ENCODE measurements at regions not wholly inside any gene's neighbourhood (a gene's known extent, or its start where the extent isn't known, plus 50 kb on each side); places are given as distances from the start of the nearest gene placed in this dataset.

DNA sequence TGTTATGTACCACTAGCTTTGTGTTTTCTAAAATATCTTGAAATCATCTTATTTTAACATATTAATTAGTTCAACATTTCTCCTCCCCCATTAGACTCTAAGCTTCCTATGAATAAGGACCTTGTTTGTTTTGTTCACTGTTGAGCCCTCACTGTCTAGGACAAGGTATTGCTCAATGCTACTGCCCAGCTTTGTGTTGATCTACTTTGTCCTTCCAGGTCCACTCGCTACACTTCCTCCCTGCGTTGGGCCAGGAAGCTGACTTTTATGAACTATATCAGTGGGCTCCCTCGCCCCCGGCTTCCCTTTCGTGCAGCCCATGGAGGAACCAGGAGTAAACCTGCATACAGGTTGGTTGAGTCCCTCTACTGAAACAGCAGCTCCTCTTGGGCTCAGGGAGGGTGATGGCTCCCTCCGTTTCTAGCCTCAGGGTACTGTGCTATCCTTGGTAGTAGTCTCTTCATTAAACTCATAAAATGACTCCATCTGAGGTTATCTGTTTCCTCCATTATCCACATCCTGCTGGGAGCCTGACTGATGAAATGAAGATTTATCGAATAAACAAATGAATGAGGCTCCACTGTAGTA lies 272.5 kb downstream of the CLIC5 start:
- DNase-seq (ENCODE audit: low read depth) = no peak
- H3K4me3 ChIP-seq (ENCODE audit: low read depth, low read length) = no peak overlapping the region
- H3K36me3 ChIP-seq (ENCODE audit: control insufficient read depth, insufficient read depth, low read length) = no peaks in the 10 kb centered on the region
- TF ChIP-seq, protein P1, sequence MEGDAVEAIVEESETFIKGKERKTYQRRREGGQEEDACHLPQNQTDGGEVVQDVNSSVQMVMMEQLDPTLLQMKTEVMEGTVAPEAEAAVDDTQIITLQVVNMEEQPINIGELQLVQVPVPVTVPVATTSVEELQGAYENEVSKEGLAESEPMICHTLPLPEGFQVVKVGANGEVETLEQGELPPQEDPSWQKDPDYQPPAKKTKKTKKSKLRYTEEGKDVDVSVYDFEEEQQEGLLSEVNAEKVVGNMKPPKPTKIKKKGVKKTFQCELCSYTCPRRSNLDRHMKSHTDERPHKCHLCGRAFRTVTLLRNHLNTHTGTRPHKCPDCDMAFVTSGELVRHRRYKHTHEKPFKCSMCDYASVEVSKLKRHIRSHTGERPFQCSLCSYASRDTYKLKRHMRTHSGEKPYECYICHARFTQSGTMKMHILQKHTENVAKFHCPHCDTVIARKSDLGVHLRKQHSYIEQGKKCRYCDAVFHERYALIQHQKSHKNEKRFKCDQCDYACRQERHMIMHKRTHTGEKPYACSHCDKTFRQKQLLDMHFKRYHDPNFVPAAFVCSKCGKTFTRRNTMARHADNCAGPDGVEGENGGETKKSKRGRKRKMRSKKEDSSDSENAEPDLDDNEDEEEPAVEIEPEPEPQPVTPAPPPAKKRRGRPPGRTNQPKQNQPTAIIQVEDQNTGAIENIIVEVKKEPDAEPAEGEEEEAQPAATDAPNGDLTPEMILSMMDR (IDR thresholded peaks at IDR 0.05; ENCODE audit: insufficient read depth, low read length, poor library complexity, severe bottlenecking) = no peak
- H3K27me3 ChIP-seq (ENCODE audit: control insufficient read depth, insufficient read depth, low read length) = no peaks in the 10 kb centered on the region

DNA sequence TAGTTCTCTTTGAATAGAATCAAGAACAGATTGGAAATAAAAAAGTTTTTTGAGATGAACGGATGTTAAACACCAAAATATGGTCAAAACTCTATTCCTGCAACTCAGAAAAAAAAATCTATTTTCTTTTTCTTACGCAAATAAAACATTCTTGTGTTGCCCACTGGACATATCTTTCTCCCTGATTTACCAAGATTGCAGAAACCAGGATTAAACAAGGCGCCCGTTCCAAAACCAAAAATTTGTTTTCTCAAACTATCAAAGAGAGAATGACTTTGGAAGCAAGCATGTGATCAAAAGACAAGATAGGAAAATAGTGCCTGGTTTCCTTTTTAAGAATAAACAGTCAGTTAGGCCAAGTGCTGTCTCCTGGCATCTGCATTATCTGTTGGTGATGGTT lies 273.1 kb downstream of the CLIC5 start:
- Histone ChIP-seq H3K4me3 (ENCODE audit: low read depth, low read length) (no peak overlapping the region), H3K27me3 (ENCODE audit: control insufficient read depth, insufficient read depth, low read length) (no peaks in the 10 kb centered on the region), H3K36me3 (ENCODE audit: control insufficient read depth, insufficient read depth, low read length) (no peaks in the 10 kb centered on the region)
- TF ChIP-seq, protein P1 (IDR thresholded peaks at IDR 0.05; ENCODE audit: insufficient read depth, low read length, poor library complexity, severe bottlenecking) = no peak
- DNase-seq (ENCODE audit: low read depth) = no peak

DNA sequence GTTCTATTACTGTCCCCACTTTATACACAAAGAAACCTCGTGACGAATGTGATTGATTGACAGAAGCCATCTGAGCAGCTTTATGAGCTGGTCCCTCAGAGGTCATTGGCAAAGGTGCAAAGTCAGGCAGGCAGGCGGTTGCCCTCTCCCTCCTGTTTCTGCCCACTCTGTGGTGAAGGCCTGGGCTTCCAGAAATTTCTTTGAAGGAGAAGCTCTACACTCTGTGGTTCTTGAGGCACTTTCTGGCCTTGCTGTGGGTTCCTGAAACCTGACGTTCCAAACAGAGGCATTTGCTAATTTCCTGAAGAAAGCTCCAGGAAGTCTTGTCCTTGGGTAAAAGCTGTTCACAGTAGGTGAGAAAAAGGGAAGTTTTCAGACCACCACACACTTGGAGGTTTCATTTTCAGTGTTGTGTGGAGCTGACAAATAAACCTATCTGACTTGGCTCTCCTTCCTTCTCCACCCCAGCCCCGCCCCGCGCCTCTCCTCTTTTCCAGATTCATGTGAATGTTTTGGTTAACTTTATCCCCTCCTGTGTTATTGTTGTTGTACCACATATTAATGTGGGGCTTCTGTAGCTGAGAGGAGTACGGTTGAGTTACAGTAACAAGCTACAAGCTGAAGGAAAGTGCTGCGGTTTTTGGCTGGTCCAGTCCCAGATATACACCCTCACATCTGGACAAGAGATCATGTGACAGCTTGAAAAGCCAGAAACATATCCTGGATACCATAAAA lies 274.1 kb downstream of the CLIC5 start:
- no peak for DNase-seq (ENCODE audit: low read depth)
- Histone ChIP-seq H3K36me3 (ENCODE audit: control insufficient read depth, insufficient read depth, low read length) (no peaks in the 10 kb centered on the region), H3K27me3 (ENCODE audit: control insufficient read depth, insufficient read depth, low read length) (no peaks in the 10 kb centered on the region), H3K4me3 (ENCODE audit: low read depth, low read length) (no peak overlapping the region)
- TF ChIP-seq, protein P1 (IDR thresholded peaks at IDR 0.05; ENCODE audit: insufficient read depth, low read length, poor library complexity, severe bottlenecking) = no peak

DNA sequence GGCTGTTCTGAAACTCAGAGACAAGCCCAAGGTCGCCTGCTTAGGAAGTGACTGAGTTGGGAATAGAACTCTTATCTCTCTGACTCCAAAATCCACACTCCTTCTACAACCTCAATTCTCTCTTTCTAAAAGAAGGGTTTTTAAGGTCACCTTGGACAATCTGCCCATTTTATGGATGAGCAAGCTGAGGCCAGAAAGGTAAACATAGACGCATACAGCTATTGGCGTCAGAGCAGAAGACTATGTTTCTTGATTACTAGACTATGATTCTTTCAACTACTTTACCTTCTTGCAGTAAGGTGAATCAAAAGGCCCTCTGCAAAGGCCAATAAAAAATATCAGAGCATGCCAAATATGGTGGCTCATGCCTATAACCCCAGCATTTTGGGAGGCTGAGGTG lies 276.6 kb downstream of the CLIC5 start:
- no peaks in the 10 kb centered on the region for H3K27me3 ChIP-seq (ENCODE audit: control insufficient read depth, insufficient read depth, low read length)
- no peaks in the 10 kb centered on the region for H3K36me3 ChIP-seq (ENCODE audit: control insufficient read depth, insufficient read depth, low read length)
- DNase-seq (ENCODE audit: low read depth) = no peak
- TF ChIP-seq, protein P1 (IDR thresholded peaks at IDR 0.05; ENCODE audit: insufficient read depth, low read length, poor library complexity, severe bottlenecking) = no peak
- no peak overlapping the region for H3K4me3 ChIP-seq (ENCODE audit: low read depth, low read length)

DNA sequence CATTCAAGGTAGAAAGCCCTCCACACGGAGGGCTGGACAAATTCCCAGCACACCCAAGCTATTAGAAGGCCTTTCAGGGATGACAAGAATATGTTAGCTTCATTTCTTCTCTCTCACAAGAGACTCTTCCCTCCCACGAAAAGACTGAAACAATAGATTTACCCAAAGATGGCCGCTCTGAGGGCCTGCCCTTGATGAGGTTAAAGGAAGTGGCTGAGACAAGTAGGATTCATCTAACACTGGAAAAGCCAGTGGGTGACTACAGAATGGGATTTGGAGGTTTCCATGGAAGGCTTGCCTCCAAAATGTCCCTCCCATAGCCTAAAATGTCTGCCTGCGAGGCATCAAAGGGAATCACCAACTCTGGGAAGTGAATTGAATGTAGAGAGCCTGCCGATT lies 277.6 kb downstream of the CLIC5 start:
- TF ChIP-seq, protein P1 (IDR thresholded peaks at IDR 0.05; ENCODE audit: insufficient read depth, low read length, poor library complexity, severe bottlenecking) = no peak
- DNase-seq (ENCODE audit: low read depth) = no peak
- Histone ChIP-seq H3K36me3 (ENCODE audit: control insufficient read depth, insufficient read depth, low read length) (no peaks in the 10 kb centered on the region), H3K27me3 (ENCODE audit: control insufficient read depth, insufficient read depth, low read length) (no peaks in the 10 kb centered on the region), H3K4me3 (ENCODE audit: low read depth, low read length) (no peak overlapping the region)
